NB4 (cell line): ENCODE measurements at regions not wholly inside any gene's neighbourhood (a gene's known extent, or its start where the extent isn't known, plus 50 kb on each side); places are given as distances from the start of the nearest gene placed in this dataset.

Experiments
- CTCF ChIP-seq: IDR thresholded peaks from one replicate; pipeline ENCODE4 v1.5.1; 2012; ENCODE audit warnings: low read depth, low read length
- MAX ChIP-seq: IDR thresholded peaks from 2 replicates; pipeline ENCODE4 v1.6.1; 2011; ENCODE audit warnings: low read depth, low read length
- POLR2A ChIP-seq: IDR thresholded peaks from 2 replicates; pipeline ENCODE4 v1.6.1; 2011; ENCODE audit warnings: mild to moderate bottlenecking; ENCODE audit not compliant: insufficient read length; ENCODE audit errors: extremely low read depth

GRCh38 chr6:168960551-168961263 is 292.9 kb downstream of the THBS2 start:
- no peak for TF ChIP-seq CTCF
- no peak for TF ChIP-seq MAX
- no peak for TF ChIP-seq POLR2A
